ENCODE measurements at regions not wholly inside any gene's neighbourhood (a gene's known extent, or its start where the extent isn't known, plus 50 kb on each side); places are given as distances from the start of the nearest gene placed in this dataset.
A peak's percentile ranks its signal among the peaks of the same experiment; 100 is the strongest.
"Not testable (repeated sequence)": the region's sequence is repeated elsewhere in the genome, so short reads cannot be mapped to it uniquely, and the experiment has no call there.

GRCh38 chr2:87194254-87194999 lies 172.8 kb upstream of the PLGLB1 start:
- not testable (repeated sequence) for DNase-seq (ENCODE audit: low read depth); H3K4me3 ChIP-seq (ENCODE audit: low read depth, low read length)

- not testable (repeated sequence) for DNase-seq (ENCODE audit: low read depth)
These were observed 175.2 kb upstream of the PLGLB1 start for GRCh38 chr2:87196720-87197388.

GRCh38 chr2:87198422-87198821 lies 176.8 kb upstream of the PLGLB1 start:
- H3K4me3 ChIP-seq (ENCODE audit: low read depth, low read length), result not testable (repeated sequence)
- peak; percentile 48 for DNase-seq (ENCODE audit: low read depth)

More at GRCh38 chr2:87196720-87197388, 175.2 kb upstream of the PLGLB1 start:
- not testable (repeated sequence) for H3K4me3 ChIP-seq (ENCODE audit: low read depth, low read length)

GRCh38 chr2:87199228-87199627 lies 177.6 kb upstream of the PLGLB1 start:
- H3K4me3 ChIP-seq (ENCODE audit: low read depth, low read length); DNase-seq (ENCODE audit: low read depth): not testable (repeated sequence)

GRCh38 chr2:87204569-87205147 lies 183.0 kb upstream of the PLGLB1 start:
- not testable (repeated sequence) for DNase-seq (ENCODE audit: low read depth); H3K4me3 ChIP-seq (ENCODE audit: low read depth, low read length)

GRCh38 chr2:87212938-87213337 lies 191.3 kb upstream of the PLGLB1 start:
- not testable (repeated sequence) for H3K4me3 ChIP-seq (ENCODE audit: low read depth, low read length); DNase-seq (ENCODE audit: low read depth)

GRCh38 chr2:87217005-87217404 lies 195.4 kb upstream of the PLGLB1 start:
- not testable (repeated sequence) for DNase-seq (ENCODE audit: low read depth)

GRCh38 chr2:87217741-87218410 lies 196.2 kb upstream of the PLGLB1 start:
- not testable (repeated sequence) for H3K4me3 ChIP-seq (ENCODE audit: low read depth, low read length); DNase-seq (ENCODE audit: low read depth)
- TF ChIP-seq CTCF (IDR thresholded peaks at IDR 0.05; ENCODE audit: low read depth, low read length), result peak; percentile 10

More at GRCh38 chr2:87217005-87217404, 195.4 kb upstream of the PLGLB1 start:
- not testable (repeated sequence) for H3K4me3 ChIP-seq (ENCODE audit: low read depth, low read length)

- not testable (repeated sequence) for H3K4me3 ChIP-seq (ENCODE audit: low read depth, low read length); DNase-seq (ENCODE audit: low read depth)
These were observed 199.0 kb upstream of the PLGLB1 start for GRCh38 chr2:87220651-87221050.

- H3K4me3 ChIP-seq (ENCODE audit: low read depth, low read length); DNase-seq (ENCODE audit: low read depth): not testable (repeated sequence)
These were observed 200.5 kb upstream of the PLGLB1 start for GRCh38 chr2:87222131-87222530.

- H3K4me3 ChIP-seq (ENCODE audit: low read depth, low read length); DNase-seq (ENCODE audit: low read depth): not testable (repeated sequence)
These were observed 202.2 kb upstream of the PLGLB1 start for GRCh38 chr2:87223873-87224272.

- not testable (repeated sequence) for H3K4me3 ChIP-seq (ENCODE audit: low read depth, low read length); DNase-seq (ENCODE audit: low read depth)
These were observed 207.5 kb upstream of the PLGLB1 start for GRCh38 chr2:87229091-87229689.

- not testable (repeated sequence) for H3K4me3 ChIP-seq (ENCODE audit: low read depth, low read length); DNase-seq (ENCODE audit: low read depth)
These were observed 208.3 kb upstream of the PLGLB1 start for GRCh38 chr2:87229964-87230363.

- not testable (repeated sequence) for DNase-seq (ENCODE audit: low read depth)
These were observed 213.8 kb upstream of the PLGLB1 start for GRCh38 chr2:87235333-87235981.

GRCh38 chr2:87237570-87238336 lies 216.1 kb upstream of the PLGLB1 start:
- not testable (repeated sequence) for DNase-seq (ENCODE audit: low read depth); H3K4me3 ChIP-seq (ENCODE audit: low read depth, low read length)

More at GRCh38 chr2:87235333-87235981, 213.8 kb upstream of the PLGLB1 start:
- H3K4me3 ChIP-seq (ENCODE audit: low read depth, low read length), result not testable (repeated sequence)

GRCh38 chr2:87239558-87240215 lies 218.0 kb upstream of the PLGLB1 start:
- not testable (repeated sequence) for DNase-seq (ENCODE audit: low read depth)

More at GRCh38 chr2:87239558-87240215, 218.0 kb upstream of the PLGLB1 start:
- H3K4me3 ChIP-seq (ENCODE audit: low read depth, low read length), result not testable (repeated sequence)
